OCI-LY3 (cell line): ENCODE measurements at regions not wholly inside any gene's neighbourhood (a gene's known extent, or its start where the extent isn't known, plus 50 kb on each side); places are given as distances from the start of the nearest gene placed in this dataset.

Experiments
- H2AFZ ChIP-seq: fragments of 200-600, 300-600 bp; shearing (Covaris generic); 2 replicates; pipeline ENCODE4 v1.6.0; 2014; ENCODE audit warnings: antibody characterized with exemption, low read depth, low read length
- H3K27ac ChIP-seq: fragments of 200-600, 300-600 bp; sonication (generic); 2 replicates; pipeline ENCODE4 v1.5.1; 2014; ENCODE audit warnings: mild to moderate bottlenecking, low read length, moderate library complexity, mixed read lengths
- H3K27me3 ChIP-seq: fragments of 200-600, 300-600 bp; sonication (generic); 2 replicates; pipeline ENCODE4 v1.6.1; 2014; ENCODE audit warnings: low read depth, low read length, mixed read lengths
- H3K36me3 ChIP-seq: fragments of 200-600, 300-600 bp; sonication (generic); replicated peaks from 2 replicates; pipeline ENCODE3; 2014; ENCODE audit warnings: low read depth, low read length, mixed read lengths
- H3K4me1 ChIP-seq: fragments of 300-600, 200-600 bp; sonication (generic); 2 replicates; pipeline ENCODE4 v1.6.1; 2014; ENCODE audit warnings: low read length, mixed read lengths
- H3K4me2 ChIP-seq: fragments of 200-600, 300-600 bp; sonication (generic); 2 replicates; pipeline ENCODE4 v1.6.1; 2014; ENCODE audit warnings: low read length, mixed read lengths
- H3K4me3 ChIP-seq: fragments of 300-600, 200-600 bp; sonication (generic); 2 replicates; pipeline ENCODE4 v1.5.1; 2014; ENCODE audit warnings: antibody characterized with exemption, mild to moderate bottlenecking, low read length, moderate library complexity
- H3K79me2 ChIP-seq: fragments of 300-600, 200-600 bp; shearing (Covaris generic); 2 replicates; pipeline ENCODE4 v1.6.1; 2014; ENCODE audit warnings: mild to moderate bottlenecking, low read length, mixed read lengths
- H3K9ac ChIP-seq: fragments of 300-600, 200-600 bp; shearing (Covaris generic); 2 replicates; pipeline ENCODE4 v1.6.0; 2014; ENCODE audit warnings: mild to moderate bottlenecking, low read length, moderate library complexity
- H3K9me3 ChIP-seq: fragments of 200-600, 300-600 bp; shearing (Covaris generic); 2 replicates; pipeline ENCODE4 v1.6.1; 2014; ENCODE audit warnings: low read length, mixed read lengths; ENCODE audit not compliant: insufficient read depth
- H4K20me1 ChIP-seq: fragments of 200-600, 300-600 bp; sonication (generic); 2 replicates; pipeline ENCODE4 v1.6.1; 2016; ENCODE audit warnings: low read length, mixed read lengths; ENCODE audit not compliant: insufficient read depth
- EZH2phosphoT487 ChIP-seq: fragments of 200-600 bp; shearing (Covaris generic); IDR thresholded peaks from 2 replicates; pipeline ENCODE4 v1.6.1; 2018; ENCODE audit warnings: antibody characterized with exemption, mixed run types, low read depth
- TF ChIP-seq, protein P1 (sequence below): fragments of 200-600, 300-600 bp; sonication (generic); IDR thresholded peaks from 2 replicates; pipeline ENCODE4 v1.5.1; 2014; ENCODE audit warnings: antibody characterized with exemption, low read length, low read depth

DNA sequence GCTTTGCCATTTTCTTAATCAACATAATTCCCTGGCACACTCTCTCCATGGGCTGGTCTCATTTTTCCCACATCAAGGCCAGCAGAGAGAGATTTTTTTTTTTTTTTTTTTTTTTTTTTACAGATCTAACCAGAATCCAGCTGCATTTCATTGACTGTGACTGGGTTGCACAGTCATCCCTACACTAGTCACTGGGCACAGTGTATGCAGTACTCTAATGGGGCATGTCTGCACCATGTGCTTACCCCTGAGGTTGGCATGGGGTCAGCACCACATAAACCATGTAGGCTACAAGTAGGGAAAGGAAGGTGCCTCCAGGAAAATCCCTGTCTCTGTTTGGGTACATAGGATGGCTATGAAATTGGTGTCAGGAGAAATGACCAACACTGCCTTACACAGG lies 64.1 kb upstream of the LRP8 start:
- H3K4me1 ChIP-seq: peaks cover 28% of the 10 kb centered on the region
- H3K36me3 ChIP-seq: no peaks in the 10 kb centered on the region
- H3K4me3 ChIP-seq: peak overlapping the region; percentile 70
- H3K27me3 ChIP-seq: no peaks in the 10 kb centered on the region
- no peak overlapping the region for H3K9ac ChIP-seq
- no peaks in the 10 kb centered on the region for H3K9me3 ChIP-seq
- no peak for TF ChIP-seq EZH2phosphoT487
- TF ChIP-seq, protein P1, sequence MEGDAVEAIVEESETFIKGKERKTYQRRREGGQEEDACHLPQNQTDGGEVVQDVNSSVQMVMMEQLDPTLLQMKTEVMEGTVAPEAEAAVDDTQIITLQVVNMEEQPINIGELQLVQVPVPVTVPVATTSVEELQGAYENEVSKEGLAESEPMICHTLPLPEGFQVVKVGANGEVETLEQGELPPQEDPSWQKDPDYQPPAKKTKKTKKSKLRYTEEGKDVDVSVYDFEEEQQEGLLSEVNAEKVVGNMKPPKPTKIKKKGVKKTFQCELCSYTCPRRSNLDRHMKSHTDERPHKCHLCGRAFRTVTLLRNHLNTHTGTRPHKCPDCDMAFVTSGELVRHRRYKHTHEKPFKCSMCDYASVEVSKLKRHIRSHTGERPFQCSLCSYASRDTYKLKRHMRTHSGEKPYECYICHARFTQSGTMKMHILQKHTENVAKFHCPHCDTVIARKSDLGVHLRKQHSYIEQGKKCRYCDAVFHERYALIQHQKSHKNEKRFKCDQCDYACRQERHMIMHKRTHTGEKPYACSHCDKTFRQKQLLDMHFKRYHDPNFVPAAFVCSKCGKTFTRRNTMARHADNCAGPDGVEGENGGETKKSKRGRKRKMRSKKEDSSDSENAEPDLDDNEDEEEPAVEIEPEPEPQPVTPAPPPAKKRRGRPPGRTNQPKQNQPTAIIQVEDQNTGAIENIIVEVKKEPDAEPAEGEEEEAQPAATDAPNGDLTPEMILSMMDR: no peak
- peak overlapping the region; percentile 79 for H2AFZ ChIP-seq
- no peak overlapping the region for H3K27ac ChIP-seq
- H3K4me2 ChIP-seq: peak overlapping the region; percentile 76
- H3K79me2 ChIP-seq: no peaks in the 10 kb centered on the region
- no peaks in the 10 kb centered on the region for H4K20me1 ChIP-seq

DNA sequence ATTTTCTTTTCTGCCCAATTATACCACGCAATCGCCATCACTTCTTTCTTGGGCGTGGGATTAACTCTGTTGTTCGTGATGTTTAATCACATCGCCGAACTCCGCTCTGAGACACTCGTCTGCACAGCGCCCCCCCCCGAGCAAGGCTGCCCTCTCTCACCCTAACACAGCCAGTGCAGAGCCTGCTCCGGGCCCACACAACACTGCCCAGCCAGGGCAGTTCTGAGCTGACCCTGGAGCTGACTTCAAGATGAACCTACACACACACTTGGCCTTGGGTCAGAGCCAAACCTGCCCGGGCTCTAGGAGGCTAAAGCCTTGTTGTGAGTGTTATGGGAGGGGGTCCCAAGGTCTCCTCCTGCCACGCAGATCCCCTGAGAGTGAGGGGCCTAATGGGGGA lies 64.6 kb upstream of the LRP8 start:
- H3K9me3 ChIP-seq: no peaks in the 10 kb centered on the region

DNA sequence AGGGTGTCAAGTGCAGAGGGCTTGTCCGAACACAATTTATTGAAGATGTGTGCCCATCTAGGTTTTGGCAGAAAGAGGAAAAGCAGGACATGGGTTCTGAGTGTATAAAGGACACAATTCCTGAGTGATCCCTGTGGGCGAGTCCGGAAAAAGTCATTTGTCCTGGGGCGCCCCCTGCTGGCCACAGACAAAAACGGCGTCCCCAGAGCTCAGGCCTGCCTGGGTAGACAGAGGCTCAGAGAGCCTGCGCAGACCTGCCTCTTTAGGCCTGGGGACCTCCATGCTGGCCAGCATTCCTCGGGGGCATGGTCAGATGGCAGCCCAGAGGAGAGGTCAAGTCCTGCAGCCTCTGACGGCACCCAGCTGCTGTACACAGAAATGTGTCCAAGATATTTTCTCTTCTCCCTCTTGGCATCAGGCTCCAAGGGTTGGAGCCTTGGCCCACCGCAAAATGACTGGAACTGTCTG lies 65.5 kb upstream of the LRP8 start:
- no peaks in the 10 kb centered on the region for H3K36me3 ChIP-seq
- H2AFZ ChIP-seq: no peak overlapping the region
- peak overlapping the region; percentile 45 for H3K4me2 ChIP-seq
- TF ChIP-seq, protein P1: peak; percentile 84
- no peak for TF ChIP-seq EZH2phosphoT487
- no peak overlapping the region for H3K9ac ChIP-seq
- no peaks in the 10 kb centered on the region for H3K79me2 ChIP-seq
- no peak overlapping the region for H3K27ac ChIP-seq
- H3K4me1 ChIP-seq: peaks cover 28% of the 10 kb centered on the region
- H4K20me1 ChIP-seq: no peaks in the 10 kb centered on the region
- no peak overlapping the region for H3K4me3 ChIP-seq
- no peaks in the 10 kb centered on the region for H3K9me3 ChIP-seq
- H3K27me3 ChIP-seq: no peaks in the 10 kb centered on the region

More for the DNA sequence above, 64.6 kb upstream of the LRP8 start:
- Histone ChIP-seq H2AFZ (peak overlapping the region; percentile 79), H4K20me1 (no peaks in the 10 kb centered on the region), H3K79me2 (no peaks in the 10 kb centered on the region), H3K9ac (no peak overlapping the region), H3K4me2 (peak overlapping the region; percentile 76), H3K4me1 (peaks cover 28% of the 10 kb centered on the region), H3K27ac (no peak overlapping the region), H3K4me3 (peak overlapping the region; percentile 70), H3K27me3 (no peaks in the 10 kb centered on the region), H3K36me3 (no peaks in the 10 kb centered on the region)
- no peak for TF ChIP-seq EZH2phosphoT487
- TF ChIP-seq, protein P1: peak; percentile 66

DNA sequence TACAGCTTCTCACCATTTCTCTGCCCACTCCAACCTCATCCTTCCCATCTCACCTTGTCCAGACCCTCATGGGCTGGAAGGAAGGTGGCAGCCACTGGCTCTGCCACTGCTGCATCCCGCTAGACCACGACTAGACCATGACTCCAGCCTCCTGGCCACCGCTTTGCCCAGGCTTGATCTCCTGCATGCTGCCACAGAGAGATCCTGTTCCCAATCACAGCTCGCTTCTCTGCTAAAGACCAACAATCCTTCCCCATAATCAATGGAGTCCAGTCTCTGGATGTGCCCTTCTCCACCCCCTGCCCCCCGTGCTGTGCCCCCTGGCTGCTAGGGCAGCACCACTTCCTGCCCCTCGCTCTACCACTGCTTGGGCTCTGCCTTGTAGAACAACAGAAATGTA lies 64.9 kb upstream of the DMRTB1 start:
- H2AFZ ChIP-seq: no peak overlapping the region
- no peak for TF ChIP-seq EZH2phosphoT487
- TF ChIP-seq, protein P1: no peak
- H3K9me3 ChIP-seq: no peaks in the 10 kb centered on the region

More for the DNA sequence above, 64.9 kb upstream of the DMRTB1 start:
- Histone ChIP-seq H3K36me3 (no peaks in the 10 kb centered on the region), H3K9ac (no peak overlapping the region), H3K79me2 (no peaks in the 10 kb centered on the region), H3K27ac (no peak overlapping the region), H4K20me1 (no peaks in the 10 kb centered on the region), H3K27me3 (no peaks in the 10 kb centered on the region), H3K4me1 (peaks cover 28% of the 10 kb centered on the region), H3K4me3 (no peak overlapping the region), H3K4me2 (no peak overlapping the region)
